GM12875 (cell line): ENCODE measurements at regions not wholly inside any gene's neighbourhood (a gene's known extent, or its start where the extent isn't known, plus 50 kb on each side); places are given as distances from the start of the nearest gene placed in this dataset.

ENCODE experiments used
- H3K4me3 ChIP-seq: one replicate; pipeline ENCODE4 v1.5.1; 2011; ENCODE audit warnings: low read depth, low read length, control low read depth
- TF ChIP-seq, protein P1 (sequence below): IDR thresholded peaks from 2 replicates; pipeline ENCODE4 v1.5.1; 2011; ENCODE audit warnings: low read depth, mild to moderate bottlenecking, control low read depth, inconsistent platforms, low read length, moderate library complexity, borderline replicate concordance; ENCODE audit not compliant: insufficient read depth

DNA sequence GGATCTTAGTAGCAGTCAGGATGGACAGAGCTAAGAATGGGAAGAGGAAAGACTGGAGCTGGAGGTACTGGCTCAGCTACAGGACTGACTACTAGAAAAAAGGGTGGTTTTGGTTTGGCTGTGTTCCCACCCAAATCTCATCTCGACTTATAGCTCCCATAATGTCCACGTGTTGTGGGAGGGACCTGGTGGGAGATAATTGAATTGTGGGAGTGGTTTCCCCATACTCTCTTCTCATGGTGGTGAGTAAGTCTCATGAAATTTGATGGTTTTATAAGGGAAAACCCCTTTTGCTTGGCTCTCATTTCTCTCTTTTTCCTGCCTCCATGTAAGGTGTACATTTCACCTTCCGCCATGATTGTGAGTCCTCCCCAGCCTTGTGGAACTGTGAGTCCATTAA, 466.5 kb upstream of the DEPDC1 start:
- H3K4me3 ChIP-seq = no peak overlapping the region
- TF ChIP-seq, protein P1, sequence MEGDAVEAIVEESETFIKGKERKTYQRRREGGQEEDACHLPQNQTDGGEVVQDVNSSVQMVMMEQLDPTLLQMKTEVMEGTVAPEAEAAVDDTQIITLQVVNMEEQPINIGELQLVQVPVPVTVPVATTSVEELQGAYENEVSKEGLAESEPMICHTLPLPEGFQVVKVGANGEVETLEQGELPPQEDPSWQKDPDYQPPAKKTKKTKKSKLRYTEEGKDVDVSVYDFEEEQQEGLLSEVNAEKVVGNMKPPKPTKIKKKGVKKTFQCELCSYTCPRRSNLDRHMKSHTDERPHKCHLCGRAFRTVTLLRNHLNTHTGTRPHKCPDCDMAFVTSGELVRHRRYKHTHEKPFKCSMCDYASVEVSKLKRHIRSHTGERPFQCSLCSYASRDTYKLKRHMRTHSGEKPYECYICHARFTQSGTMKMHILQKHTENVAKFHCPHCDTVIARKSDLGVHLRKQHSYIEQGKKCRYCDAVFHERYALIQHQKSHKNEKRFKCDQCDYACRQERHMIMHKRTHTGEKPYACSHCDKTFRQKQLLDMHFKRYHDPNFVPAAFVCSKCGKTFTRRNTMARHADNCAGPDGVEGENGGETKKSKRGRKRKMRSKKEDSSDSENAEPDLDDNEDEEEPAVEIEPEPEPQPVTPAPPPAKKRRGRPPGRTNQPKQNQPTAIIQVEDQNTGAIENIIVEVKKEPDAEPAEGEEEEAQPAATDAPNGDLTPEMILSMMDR = no peak

DNA sequence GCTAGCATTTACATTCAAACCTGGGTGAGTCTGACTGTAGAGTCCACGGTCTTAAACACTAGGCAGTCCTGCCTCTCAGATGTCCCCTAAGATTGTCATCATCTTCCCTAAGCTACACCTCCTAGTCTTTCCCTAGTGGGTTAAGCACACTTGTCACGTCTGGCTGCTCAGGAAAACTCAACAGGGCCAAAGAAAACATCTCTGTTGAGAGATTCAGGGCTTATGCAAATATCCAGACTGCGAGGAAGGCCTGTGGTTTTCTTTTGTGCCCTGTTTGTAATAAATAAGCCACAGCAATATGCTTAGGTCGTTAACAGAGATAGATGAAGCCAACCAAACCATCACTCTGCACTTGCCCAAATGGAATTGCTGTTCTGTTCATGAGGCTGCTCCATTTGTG, 472.6 kb upstream of the DEPDC1 start:
- H3K4me3 ChIP-seq = no peak overlapping the region
- TF ChIP-seq, protein P1 = no peak

DNA sequence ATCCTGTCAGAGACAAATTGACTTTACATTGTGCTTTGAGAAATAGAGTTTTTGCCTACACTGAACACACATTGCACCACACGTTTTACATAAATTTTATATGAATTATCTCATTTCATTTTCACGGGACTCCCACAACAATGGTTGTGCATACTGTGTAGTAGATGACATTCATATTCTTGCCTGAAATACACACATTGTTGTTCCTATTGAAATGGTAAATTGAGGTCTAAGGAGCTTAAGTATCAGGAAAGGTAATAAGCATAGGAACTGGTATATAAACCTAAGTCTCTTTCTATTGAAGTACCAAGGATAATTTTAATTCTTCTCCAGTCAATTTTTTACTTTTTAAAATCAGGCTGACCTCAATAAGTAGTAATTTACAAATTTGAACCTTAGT, 473.7 kb upstream of the DEPDC1 start:
- H3K4me3 ChIP-seq = no peak overlapping the region
- TF ChIP-seq, protein P1 = no peak

DNA sequence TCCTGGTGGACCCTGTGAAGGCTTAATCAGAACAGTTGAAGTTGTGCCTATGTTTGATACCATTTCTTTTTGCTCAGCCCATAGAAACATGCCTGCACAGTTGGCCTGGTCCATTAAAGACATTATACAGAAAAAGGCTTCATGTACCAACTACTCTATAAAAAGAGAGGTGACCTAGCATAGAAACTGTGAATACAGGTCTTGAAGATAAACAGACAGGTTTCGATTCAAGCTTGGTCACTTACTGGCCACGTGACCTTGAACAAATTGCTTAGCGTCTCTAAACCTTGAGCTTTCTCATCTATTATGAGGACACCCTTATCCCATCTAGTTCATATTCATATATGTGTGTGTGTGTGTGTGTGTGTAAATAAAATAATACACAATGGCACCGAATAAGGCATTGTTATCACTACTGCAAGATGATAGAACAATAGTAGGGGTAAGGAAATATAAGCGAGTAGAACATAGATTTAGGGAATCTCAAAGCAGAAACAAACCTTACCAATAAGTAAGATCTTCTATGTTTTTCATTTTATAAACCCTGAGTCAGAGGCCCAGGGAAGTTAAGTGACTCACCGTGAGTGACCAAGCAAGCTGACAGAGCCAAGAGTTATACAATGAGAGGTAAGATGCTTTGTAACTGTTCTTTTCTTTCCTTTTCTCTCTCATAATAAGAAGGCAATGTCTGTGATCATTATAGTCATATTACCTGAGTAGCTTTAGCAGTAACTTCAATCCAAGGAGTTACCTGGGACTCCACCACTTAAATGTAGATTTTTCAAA, 476.8 kb upstream of the DEPDC1 start:
- no peak overlapping the region for H3K4me3 ChIP-seq
- TF ChIP-seq, protein P1 = no peak

- H3K4me3 ChIP-seq = no peak overlapping the region
- TF ChIP-seq, protein P1 = no peak
Observed at GRCh38 chr1:68974447-68974846, 477.6 kb upstream of the DEPDC1 start.

DNA sequence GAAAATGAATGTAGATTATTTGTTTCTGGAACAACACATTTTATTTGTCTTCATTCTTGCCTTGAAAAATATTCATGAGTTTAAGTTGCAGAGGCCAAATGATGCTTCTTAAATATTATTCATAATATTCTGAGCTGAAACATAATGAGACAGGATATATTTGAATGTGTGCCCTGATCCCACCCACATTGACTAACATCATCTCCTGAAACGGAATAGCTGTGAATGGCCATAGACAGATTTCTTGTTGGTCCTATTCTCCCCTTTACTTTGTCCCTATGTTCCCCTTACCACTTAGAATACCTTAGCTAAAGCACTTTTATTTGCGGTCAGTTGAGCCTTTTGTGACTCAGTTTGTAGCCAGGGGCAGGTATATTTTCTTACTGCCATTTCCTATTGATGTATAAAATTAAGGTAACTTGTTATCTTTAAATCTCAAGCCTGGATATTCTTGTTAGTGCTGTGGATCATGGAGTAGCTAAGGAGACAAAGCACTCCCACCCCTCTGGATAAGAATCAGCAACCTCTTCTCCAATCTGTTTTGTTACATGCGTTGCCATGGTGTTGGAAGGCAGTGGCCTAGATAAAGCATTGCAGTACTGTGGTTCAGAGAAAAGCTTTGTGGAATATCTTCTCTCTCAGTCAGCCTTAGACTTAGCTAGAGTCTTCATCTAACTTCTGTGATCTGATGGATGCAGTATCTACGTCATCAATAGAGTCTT, 478.5 kb upstream of the DEPDC1 start:
- TF ChIP-seq, protein P1 = no peak
- H3K4me3 ChIP-seq = no peak overlapping the region
